ENCODE measurements at regions not wholly inside any gene's neighbourhood (a gene's known extent, or its start where the extent isn't known, plus 50 kb on each side); places are given as distances from the start of the nearest gene placed in this dataset.

- no peak for TF ChIP-seq CTCF (IDR thresholded peaks at IDR 0.05; ENCODE audit: control insufficient read depth, extremely low read depth, insufficient read depth)
- H3K4me3 ChIP-seq (ENCODE audit: low read depth, low read length) = no peak overlapping the region
- DNase-seq (ENCODE audit: low read depth) = no peak
Measured at GRCh38 chr6:79864421-79864820, 82.9 kb downstream of the ELOVL4 start.

DNA sequence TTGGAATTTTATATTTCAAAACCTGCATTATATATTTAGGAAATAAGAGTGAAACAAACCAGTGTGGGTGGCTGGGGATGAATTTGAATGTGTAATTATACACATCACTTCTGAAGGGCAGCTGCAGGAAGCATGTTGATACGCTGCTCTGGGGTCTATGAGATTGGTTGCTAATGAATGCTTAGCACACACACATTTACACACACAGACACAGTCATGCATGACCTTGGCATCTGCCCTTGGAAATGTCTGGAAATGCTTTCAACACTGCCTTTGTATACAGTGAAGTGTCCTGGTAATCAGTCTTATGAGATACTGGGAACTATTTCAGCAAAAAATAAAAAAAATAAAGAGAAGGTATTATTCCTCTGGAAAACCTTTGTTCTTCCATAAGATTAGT, 83.4 kb downstream of the ELOVL4 start:
- DNase-seq (ENCODE audit: low read depth) = no peak
- TF ChIP-seq CTCF (IDR thresholded peaks at IDR 0.05; ENCODE audit: control insufficient read depth, extremely low read depth, insufficient read depth) = no peak
- no peak overlapping the region for H3K4me3 ChIP-seq (ENCODE audit: low read depth, low read length)

DNA sequence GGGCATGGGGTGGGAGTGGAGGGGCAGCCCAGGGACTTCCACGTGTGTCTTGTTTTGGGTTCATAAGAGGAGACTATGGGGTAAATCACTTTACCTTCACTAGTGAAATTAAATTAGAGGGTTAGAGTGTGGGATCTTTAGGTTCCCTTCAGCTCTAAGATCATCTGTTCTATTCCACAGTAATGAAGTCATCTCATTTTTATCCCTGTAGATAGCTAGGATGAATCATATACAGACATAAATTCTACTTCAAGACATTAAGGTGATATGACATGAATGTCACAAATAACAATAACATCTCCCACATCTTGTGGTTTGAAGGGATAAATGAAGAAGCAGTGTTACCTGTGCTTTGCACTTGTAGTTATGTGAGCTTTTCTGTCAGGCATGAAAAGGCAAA, 83.8 kb downstream of the ELOVL4 start:
- TF ChIP-seq CTCF (IDR thresholded peaks at IDR 0.05; ENCODE audit: control insufficient read depth, extremely low read depth, insufficient read depth) = no peak
- no peak overlapping the region for H3K4me3 ChIP-seq (ENCODE audit: low read depth, low read length)
- DNase-seq (ENCODE audit: low read depth) = no peak

GRCh38 chr6:79862711-79863110, 84.6 kb downstream of the ELOVL4 start:
- no peak for TF ChIP-seq CTCF (IDR thresholded peaks at IDR 0.05; ENCODE audit: control insufficient read depth, extremely low read depth, insufficient read depth)
- DNase-seq (ENCODE audit: low read depth) = no peak
- no peak overlapping the region for H3K4me3 ChIP-seq (ENCODE audit: low read depth, low read length)

DNA sequence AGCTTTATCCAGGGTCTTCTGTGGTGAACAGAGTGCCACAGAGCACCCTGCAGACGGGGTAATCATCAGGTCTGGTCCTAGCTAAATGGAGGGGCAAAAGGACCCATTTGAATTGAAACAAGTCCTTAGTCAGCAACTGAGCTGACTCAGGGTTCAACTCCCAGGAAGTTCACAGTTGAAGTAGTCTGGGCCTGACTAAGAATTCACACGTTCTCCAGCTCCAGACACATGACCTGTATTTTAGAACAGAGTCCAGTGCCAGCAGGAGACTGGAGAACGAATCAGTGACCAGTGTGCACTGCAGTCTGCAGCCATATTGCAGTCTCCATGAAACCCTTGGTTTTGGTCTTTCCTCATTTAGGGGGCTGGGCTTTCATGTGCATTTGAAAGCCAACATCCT, 85.2 kb downstream of the ELOVL4 start:
- DNase-seq (ENCODE audit: low read depth) = no peak
- H3K4me3 ChIP-seq (ENCODE audit: low read depth, low read length) = no peak overlapping the region
- no peak for TF ChIP-seq CTCF (IDR thresholded peaks at IDR 0.05; ENCODE audit: control insufficient read depth, extremely low read depth, insufficient read depth)

DNA sequence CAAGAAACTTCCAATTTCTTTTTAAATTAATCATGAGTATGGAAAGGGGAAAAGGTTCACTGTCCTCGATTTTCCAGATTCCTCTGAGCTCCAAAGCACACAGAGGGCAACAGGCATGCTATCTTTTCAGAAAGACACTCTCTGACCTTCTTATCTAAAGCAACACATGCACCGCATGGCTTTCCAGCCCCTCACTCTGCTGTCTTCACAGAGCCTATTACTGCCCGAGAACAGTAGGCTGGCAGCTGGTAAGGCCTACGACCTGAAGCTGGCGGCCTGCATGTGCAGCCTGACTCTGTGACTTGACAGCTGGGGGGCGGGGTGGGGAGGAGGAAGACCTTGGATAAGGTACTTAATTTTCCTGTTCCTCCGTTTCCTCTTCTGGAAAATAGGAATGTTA, 86.3 kb downstream of the ELOVL4 start:
- DNase-seq (ENCODE audit: low read depth) = no peak
- no peak for TF ChIP-seq CTCF (IDR thresholded peaks at IDR 0.05; ENCODE audit: control insufficient read depth, extremely low read depth, insufficient read depth)
- no peak overlapping the region for H3K4me3 ChIP-seq (ENCODE audit: low read depth, low read length)

DNA sequence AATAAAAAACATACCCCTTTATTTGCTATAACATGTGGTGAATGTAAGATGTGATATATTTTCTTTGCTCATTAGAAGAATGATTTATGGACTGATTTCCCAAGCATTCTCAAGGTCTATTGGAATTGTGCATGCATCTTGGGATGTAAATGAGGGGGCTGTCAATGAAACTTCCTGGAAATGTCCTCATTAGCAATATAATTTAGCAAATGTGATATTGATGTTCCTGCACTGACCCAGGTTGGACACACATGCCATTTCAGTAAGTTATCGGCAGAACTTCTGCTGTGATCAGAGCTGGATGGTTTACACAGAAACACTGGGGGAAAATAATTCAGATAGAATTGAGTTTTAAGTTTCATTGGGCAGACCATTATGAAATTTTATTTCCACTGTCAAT, 99.9 kb downstream of the ELOVL4 start:
- DNase-seq (ENCODE audit: low read depth) = no peak
- H3K4me3 ChIP-seq (ENCODE audit: low read depth, low read length) = no peak overlapping the region
- no peak for TF ChIP-seq CTCF (IDR thresholded peaks at IDR 0.05; ENCODE audit: control insufficient read depth, extremely low read depth, insufficient read depth)
